ENCODE measurements at regions not wholly inside any gene's neighbourhood (a gene's known extent, or its start where the extent isn't known, plus 50 kb on each side); places are given as distances from the start of the nearest gene placed in this dataset.

GRCh38 chr1:213552045-213552444, 435.7 kb upstream of the PROX1 start:
- TF ChIP-seq POLR2A (IDR thresholded peaks at IDR 0.05): no peak
- TF ChIP-seq, protein P1, sequence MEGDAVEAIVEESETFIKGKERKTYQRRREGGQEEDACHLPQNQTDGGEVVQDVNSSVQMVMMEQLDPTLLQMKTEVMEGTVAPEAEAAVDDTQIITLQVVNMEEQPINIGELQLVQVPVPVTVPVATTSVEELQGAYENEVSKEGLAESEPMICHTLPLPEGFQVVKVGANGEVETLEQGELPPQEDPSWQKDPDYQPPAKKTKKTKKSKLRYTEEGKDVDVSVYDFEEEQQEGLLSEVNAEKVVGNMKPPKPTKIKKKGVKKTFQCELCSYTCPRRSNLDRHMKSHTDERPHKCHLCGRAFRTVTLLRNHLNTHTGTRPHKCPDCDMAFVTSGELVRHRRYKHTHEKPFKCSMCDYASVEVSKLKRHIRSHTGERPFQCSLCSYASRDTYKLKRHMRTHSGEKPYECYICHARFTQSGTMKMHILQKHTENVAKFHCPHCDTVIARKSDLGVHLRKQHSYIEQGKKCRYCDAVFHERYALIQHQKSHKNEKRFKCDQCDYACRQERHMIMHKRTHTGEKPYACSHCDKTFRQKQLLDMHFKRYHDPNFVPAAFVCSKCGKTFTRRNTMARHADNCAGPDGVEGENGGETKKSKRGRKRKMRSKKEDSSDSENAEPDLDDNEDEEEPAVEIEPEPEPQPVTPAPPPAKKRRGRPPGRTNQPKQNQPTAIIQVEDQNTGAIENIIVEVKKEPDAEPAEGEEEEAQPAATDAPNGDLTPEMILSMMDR (IDR thresholded peaks at IDR 0.05): no peak
